Lower leg skin (tissue), 4 donors: ENCODE measurements at regions not wholly inside any gene's neighbourhood (a gene's known extent, or its start where the extent isn't known, plus 50 kb on each side); places are given as distances from the start of the nearest gene placed in this dataset.
"Not testable (repeated sequence)": the region's sequence is repeated elsewhere in the genome, so short reads cannot be mapped to it uniquely, and the experiment has no call there.

Experiments used
- DNase-seq, 2 donors: peaks; one replicate each; pipeline ENCODE4 v3.0.0-alpha.2; 2019; ENCODE audit warnings: low spot score in 2 of 2
- H3K4me3 ChIP-seq: fragments of 200-600 bp; sonication (generic); 2 replicates; pipeline ENCODE4 v1.5.1; 2017; ENCODE audit warnings: mild to moderate bottlenecking, low read depth; ENCODE audit not compliant: poor library complexity, severe bottlenecking
- CTCF ChIP-seq, 3 donors: fragments of 450-650 bp; IDR thresholded peaks; one replicate each; pipeline ENCODE4 v1.5.1; 2016; ENCODE audit warnings: antibody characterized with exemption in 3 of 3, mild to moderate bottlenecking in 3 of 3, moderate library complexity in 2 of 3
- POLR2A ChIP-seq, 2 donors: fragments of 450-650 bp; IDR thresholded peaks; one replicate each; pipeline ENCODE4 v1.6.1; 2016 to 2017; ENCODE audit warnings: antibody characterized with exemption in 2 of 2, mild to moderate bottlenecking in 1 of 2, moderate library complexity in 1 of 2
- WGBS, 2 donors: methylation state at CpG; one replicate each; pipeline ENCODE4 v1.1.5; 2018; 5-methylcytosine and 5-hydroxymethylcytosine counted together
- intact Hi-C: fragments of 100-400 bp; cut with DNase I; formaldehyde crosslinking; loops from one replicate; pipeline ENCODE4 v1.15.0; 2023; ENCODE audit warnings: low total_unique reads

- H3K4me3 ChIP-seq = no peak overlapping the region
- WGBS, 2 donors = 81% methylated on average over 1 of the region's 1 CpG
- TF ChIP-seq CTCF (IDR thresholded peaks at IDR 0.05) (no peak), POLR2A (IDR thresholded peaks at IDR 0.05) (no peak)
- DNase-seq = no peak
- intact Hi-C loops = no loop called here
Observed at GRCh38 chr4:133314991-133315390, 165.9 kb downstream of the PCDH10 start.

- intact Hi-C loops = no loop called here
- TF ChIP-seq POLR2A (IDR thresholded peaks at IDR 0.05) = no peak
- no peak for TF ChIP-seq CTCF (IDR thresholded peaks at IDR 0.05)
- DNase-seq = no peak
Observed at GRCh38 chr4:133287396-133287795, 138.3 kb downstream of the PCDH10 start.

GRCh38 chr4:133278591-133278990 is 129.5 kb downstream of the PCDH10 start:
- TF ChIP-seq POLR2A (IDR thresholded peaks at IDR 0.05) = no peak
- TF ChIP-seq CTCF (IDR thresholded peaks at IDR 0.05) = no peak
- intact Hi-C loops = no loop called here
- no peak overlapping the region for H3K4me3 ChIP-seq
- DNase-seq = no peak
- 73 to 82% methylated on average over 1 of the region's 1 CpG for WGBS, 2 donors

More at GRCh38 chr4:133287396-133287795, 138.3 kb downstream of the PCDH10 start:
- 64 to 71% methylated on average over 3 of the region's 3 CpGs for WGBS, 2 donors
- H3K4me3 ChIP-seq = no peak overlapping the region

- WGBS, 2 donors = 75 to 83% methylated on average over 4 of the region's 4 CpGs
- H3K4me3 ChIP-seq, DNase-seq, intact Hi-C loops: not testable (repeated sequence)
Observed at GRCh38 chr4:133277940-133278339, 128.8 kb downstream of the PCDH10 start.

GRCh38 chr4:133275246-133275645 is 126.2 kb downstream of the PCDH10 start:
- intact Hi-C loops = no loop called here
- TF ChIP-seq CTCF (IDR thresholded peaks at IDR 0.05) (no peak), POLR2A (IDR thresholded peaks at IDR 0.05) (no peak)
- DNase-seq = no peak
- 75 to 83% methylated on average over 3 of the region's 3 CpGs for WGBS, 2 donors
- H3K4me3 ChIP-seq = no peak overlapping the region

- 91 to 97% methylated on average over 3 of the region's 3 CpGs for WGBS, 2 donors
- intact Hi-C loops = no loop called here
- TF ChIP-seq POLR2A (IDR thresholded peaks at IDR 0.05) (no peak), CTCF (IDR thresholded peaks at IDR 0.05) (no peak)
- DNase-seq = no peak
- no peak overlapping the region for H3K4me3 ChIP-seq
Observed at GRCh38 chr4:133273401-133273800, 124.3 kb downstream of the PCDH10 start.
